CD4-positive, alpha-beta T cell (primary cell): ENCODE measurements at regions not wholly inside any gene's neighbourhood (a gene's known extent, or its start where the extent isn't known, plus 50 kb on each side); places are given as distances from the start of the nearest gene placed in this dataset.

Source experiments
- ATAC-seq: fragments of 200-7000 bp; cut with Tn5 transposase; one replicate; pipeline ENCODE4 v1.10.0; 2022; ENCODE audit warnings: mild to moderate bottlenecking; ENCODE audit not compliant: poor library complexity
- CTCF ChIA-PET: fragments of 350-600 bp; sonication (Branson Sonifier 250); formaldehyde crosslinking; loops from one replicate; lab custom pipeline; 2021; ENCODE audit warnings: antibody characterized with exemption, inconsistent platforms; lab: Charles Lee
- POLR2A ChIA-PET: fragments of 350-600 bp; sonication (Branson Sonifier 250); formaldehyde crosslinking; loops from one replicate; lab custom pipeline; 2021; ENCODE audit warnings: antibody characterized with exemption, inconsistent platforms; lab: Charles Lee
- DNase-seq, 14 experiments: peaks; one replicate each; pipeline ENCODE4 v3.0.0-alpha.2; 2013 to 2020; ENCODE audit warnings: mixed read lengths in 2 of 14
- H3K27ac ChIP-seq, 2 donors: one replicate each; pipeline versions ENCODE4 v1.5.1 to v1.7.0; 2013; ENCODE audit warnings: low read length in 2 of 2, low read depth in 1 of 2, mild to moderate bottlenecking in 1 of 2
- H3K27me3 ChIP-seq, 2 experiments: 1 replicate in 1 of 2; 2 replicates in 1 of 2; pipeline versions ENCODE4 v1.6.1 to v1.7.0; 2013; ENCODE audit warnings: low read length in 2 of 2, control low read depth in 1 of 2, mild to moderate bottlenecking in 1 of 2, moderate library complexity in 1 of 2; ENCODE audit not compliant: insufficient read depth in 2 of 2, control insufficient read depth in 1 of 2
- H3K36me3 ChIP-seq: one replicate; pipeline ENCODE4 v1.6.1; 2013; ENCODE audit warnings: low read length, control low read depth; ENCODE audit not compliant: insufficient read depth
- H3K4me1 ChIP-seq: one replicate; pipeline ENCODE4 v1.6.1; 2013; ENCODE audit warnings: low read length, control low read depth; ENCODE audit not compliant: insufficient read depth
- H3K4me3 ChIP-seq: one replicate; pipeline ENCODE4 v1.5.1; 2013; ENCODE audit warnings: mild to moderate bottlenecking, low read length, moderate library complexity
- H3K9me3 ChIP-seq, 2 experiments: 1 replicate in 1 of 2; 2 replicates in 1 of 2; pipeline versions ENCODE4 v1.6.1 to v1.7.0; 2013; ENCODE audit warnings: low read length in 2 of 2, mild to moderate bottlenecking in 2 of 2, control low read depth in 1 of 2, moderate library complexity in 1 of 2; ENCODE audit not compliant: control insufficient read depth in 1 of 2, insufficient read depth in 1 of 2
- H3K27ac Mint-ChIP-seq: one replicate; pipeline ENCODE4 v1.8.0; 2020; ENCODE audit warnings: mixed read lengths
- H3K27me3 Mint-ChIP-seq: one replicate; pipeline ENCODE4 v1.8.0; 2021; ENCODE audit warnings: mixed read lengths
- H3K36me3 Mint-ChIP-seq: one replicate; pipeline ENCODE4 v1.8.0; 2021; ENCODE audit warnings: low read depth, mixed read lengths
- H3K4me1 Mint-ChIP-seq: one replicate; pipeline ENCODE4 v1.8.0; 2021; ENCODE audit warnings: low read depth, mixed read lengths
- H3K4me3 Mint-ChIP-seq: one replicate; pipeline ENCODE4 v1.8.0; 2020; ENCODE audit warnings: mild to moderate bottlenecking, mixed read lengths
- H3K9me3 Mint-ChIP-seq: one replicate; pipeline ENCODE4 v1.8.0; 2020; ENCODE audit warnings: mixed read lengths
- intact Hi-C, 2 experiments: fragments of 100-400 bp; cut with DNase I in 1 of 2; cut with micrococcal nuclease in 1 of 2; formaldehyde crosslinking; loops; one replicate each; pipeline versions ENCODE4 v1.15.1 to v1.9.0; 2023 to 2025; cut with DNase I, micrococcal nuclease
- TF ChIP-seq, protein P1 (sequence below): fragments of 200-600 bp; IDR thresholded peaks from one replicate; pipeline ENCODE4 v1.8.0; 2022; ENCODE audit warnings: antibody characterized with exemption, mild to moderate bottlenecking

DNA sequence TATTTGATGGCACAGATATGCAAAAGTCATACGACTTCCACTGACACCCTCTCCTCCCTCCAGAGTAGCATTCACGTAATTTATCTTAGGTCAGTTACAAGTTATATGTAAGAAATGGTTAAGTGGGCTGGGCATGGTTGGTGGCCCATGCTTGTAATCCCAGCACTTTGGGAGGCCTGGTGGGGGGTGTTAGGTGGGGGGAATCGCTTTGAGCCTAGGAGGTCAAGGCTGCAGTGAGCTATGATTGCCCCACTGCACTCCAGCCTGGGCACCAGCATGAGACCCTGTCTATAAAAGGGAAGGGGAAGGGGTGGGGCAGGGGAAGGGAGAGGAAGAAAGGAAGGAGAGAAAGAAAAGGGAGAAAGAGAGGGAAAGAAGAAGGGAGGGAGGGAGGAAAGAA, 202.8 kb downstream of the AUH start:
- ATAC-seq (no peak), DNase-seq (no peak)
- Histone ChIP-seq H3K4me1 (peaks cover 29% of the 10 kb centered on the region), H3K27me3 (no peaks in the 10 kb centered on the region), H3K4me3 (no peak overlapping the region), H3K27ac (no peak overlapping the region), H3K9me3 (peaks cover 0 to 10% of the 10 kb centered on the region in 2 experiments), H3K36me3 (no peaks in the 10 kb centered on the region)
- POLR2A ChIA-PET, result no interaction called here
- Mint-ChIP-seq H3K27ac (no peak overlapping the region), H3K36me3 (no peaks in the 10 kb centered on the region), H3K9me3 (no peaks in the 10 kb centered on the region), H3K27me3 (no peaks in the 10 kb centered on the region), H3K4me1 (peaks cover 21% of the 10 kb centered on the region), H3K4me3 (no peak overlapping the region)
- TF ChIP-seq, protein P1, sequence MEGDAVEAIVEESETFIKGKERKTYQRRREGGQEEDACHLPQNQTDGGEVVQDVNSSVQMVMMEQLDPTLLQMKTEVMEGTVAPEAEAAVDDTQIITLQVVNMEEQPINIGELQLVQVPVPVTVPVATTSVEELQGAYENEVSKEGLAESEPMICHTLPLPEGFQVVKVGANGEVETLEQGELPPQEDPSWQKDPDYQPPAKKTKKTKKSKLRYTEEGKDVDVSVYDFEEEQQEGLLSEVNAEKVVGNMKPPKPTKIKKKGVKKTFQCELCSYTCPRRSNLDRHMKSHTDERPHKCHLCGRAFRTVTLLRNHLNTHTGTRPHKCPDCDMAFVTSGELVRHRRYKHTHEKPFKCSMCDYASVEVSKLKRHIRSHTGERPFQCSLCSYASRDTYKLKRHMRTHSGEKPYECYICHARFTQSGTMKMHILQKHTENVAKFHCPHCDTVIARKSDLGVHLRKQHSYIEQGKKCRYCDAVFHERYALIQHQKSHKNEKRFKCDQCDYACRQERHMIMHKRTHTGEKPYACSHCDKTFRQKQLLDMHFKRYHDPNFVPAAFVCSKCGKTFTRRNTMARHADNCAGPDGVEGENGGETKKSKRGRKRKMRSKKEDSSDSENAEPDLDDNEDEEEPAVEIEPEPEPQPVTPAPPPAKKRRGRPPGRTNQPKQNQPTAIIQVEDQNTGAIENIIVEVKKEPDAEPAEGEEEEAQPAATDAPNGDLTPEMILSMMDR, result no peak
- intact Hi-C loops, result no loop called here
- CTCF ChIA-PET, result no interaction called here

DNA sequence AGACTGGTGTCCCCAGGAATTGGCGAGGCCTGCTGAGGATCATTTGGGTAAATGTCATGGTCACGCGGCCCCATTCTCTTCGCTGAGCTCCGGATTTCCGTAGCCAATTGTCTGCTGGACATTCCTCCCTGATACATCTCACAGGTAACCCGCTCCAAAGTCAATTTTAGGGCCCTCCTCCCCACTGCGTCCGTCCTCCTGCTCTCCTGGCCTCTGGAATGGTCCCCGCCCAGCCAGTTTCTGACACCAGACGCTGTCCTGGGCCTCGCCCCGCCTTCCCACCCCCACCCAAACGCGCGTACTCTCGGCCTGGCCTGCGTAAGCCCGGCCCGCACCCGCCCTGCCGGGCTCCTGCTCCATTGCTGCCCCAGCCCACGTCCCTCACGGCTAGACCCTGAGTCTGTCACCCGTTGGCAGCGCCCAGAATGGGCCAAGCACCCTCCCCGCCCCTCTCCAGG, 202.0 kb downstream of the AUH start:
- Mint-ChIP-seq H3K9me3 (no peaks in the 10 kb centered on the region), H3K27ac (no peak overlapping the region), H3K27me3 (no peaks in the 10 kb centered on the region), H3K36me3 (no peaks in the 10 kb centered on the region), H3K4me3 (no peak overlapping the region), H3K4me1 (peaks cover 29% of the 10 kb centered on the region)
- TF ChIP-seq, protein P1, result no peak
- peaks cover 0 to 7% of the 10 kb centered on the region in 2 experiments for H3K9me3 ChIP-seq
- intact Hi-C loops, result no loop called here
- H3K27me3 ChIP-seq, result no peaks in the 10 kb centered on the region
- H3K27ac ChIP-seq, result no peak overlapping the region
- H3K4me3 ChIP-seq, result no peak overlapping the region
- no peaks in the 10 kb centered on the region for H3K36me3 ChIP-seq
- POLR2A ChIA-PET, result no interaction called here
- CTCF ChIA-PET, result no interaction called here
- H3K4me1 ChIP-seq, result peaks cover 37% of the 10 kb centered on the region
- DNase-seq, result no peak
- no peak for ATAC-seq

DNA sequence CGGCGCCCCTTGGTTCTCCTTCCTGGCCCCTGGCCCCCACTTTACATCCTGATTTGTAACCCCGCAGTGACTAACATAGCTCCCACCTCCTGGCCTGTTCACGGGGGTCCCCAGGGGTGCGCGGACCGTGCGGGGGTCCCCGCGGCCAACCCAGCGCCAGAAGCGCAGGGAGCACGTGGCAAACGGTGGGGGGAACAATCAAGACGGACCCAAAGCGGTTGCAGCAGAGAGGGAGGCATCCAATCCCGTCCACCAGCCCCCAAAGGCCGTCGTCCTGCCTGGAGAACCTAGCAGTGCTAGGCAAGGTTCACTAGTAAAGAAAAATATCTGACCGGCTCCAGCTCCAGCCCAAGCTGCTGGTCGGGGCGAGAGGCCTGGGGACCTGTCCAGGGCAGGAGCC, 201.5 kb downstream of the AUH start:
- ChIA-PET CTCF (no interaction called here), POLR2A (no interaction called here)
- Histone ChIP-seq H3K36me3 (no peaks in the 10 kb centered on the region), H3K4me3 (no peak overlapping the region), H3K9me3 (peaks cover 0 to 2% of the 10 kb centered on the region in 2 experiments), H3K4me1 (peaks cover 42% of the 10 kb centered on the region), H3K27me3 (no peaks in the 10 kb centered on the region), H3K27ac (no peak overlapping the region)
- DNase-seq (no peak), ATAC-seq (no peak)
- peaks cover 34% of the 10 kb centered on the region for H3K4me1 Mint-ChIP-seq
- TF ChIP-seq, protein P1, result no peak
- H3K36me3 Mint-ChIP-seq, result no peaks in the 10 kb centered on the region
- H3K4me3 Mint-ChIP-seq, result no peak overlapping the region
- no peak overlapping the region for H3K27ac Mint-ChIP-seq
- intact Hi-C loops, result no loop called here
- no peaks in the 10 kb centered on the region for H3K27me3 Mint-ChIP-seq
- H3K9me3 Mint-ChIP-seq, result no peaks in the 10 kb centered on the region
